DMS153 treated with DMSO at 0.1 percent for 48 hours (cell line): ENCODE measurements at regions not wholly inside any gene's neighbourhood (a gene's known extent, or its start where the extent isn't known, plus 50 kb on each side); places are given as distances from the start of the nearest gene placed in this dataset.
"Not testable (repeated sequence)": the region's sequence is repeated elsewhere in the genome, so short reads cannot be mapped to it uniquely, and the experiment has no call there.

Experiments used
- DNase-seq: peaks from one replicate; lab custom pipeline; 2025; ENCODE audit not compliant: unreplicated experiment; lab: John Stamatoyannopoulos, UW

DNA sequence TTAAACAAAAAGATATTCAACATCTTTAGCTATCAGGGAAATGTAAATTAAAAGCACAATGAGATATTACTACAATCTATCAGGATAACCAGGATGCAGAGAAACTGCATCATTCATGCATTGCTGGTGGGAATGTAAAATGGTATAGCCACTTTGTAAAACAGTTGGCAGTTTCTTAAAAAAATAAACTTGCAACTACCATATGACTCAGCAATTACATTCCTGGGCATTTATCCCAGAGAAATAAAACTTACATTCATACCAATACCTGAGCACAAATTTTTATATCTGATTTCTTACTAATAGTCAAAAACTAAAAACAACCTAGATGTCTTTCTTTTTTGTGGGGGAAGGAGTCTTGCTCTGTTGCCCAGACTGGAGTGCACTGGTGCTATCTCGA is 190.3 kb upstream of the TAB2 start:
- no peak for DNase-seq

DNA sequence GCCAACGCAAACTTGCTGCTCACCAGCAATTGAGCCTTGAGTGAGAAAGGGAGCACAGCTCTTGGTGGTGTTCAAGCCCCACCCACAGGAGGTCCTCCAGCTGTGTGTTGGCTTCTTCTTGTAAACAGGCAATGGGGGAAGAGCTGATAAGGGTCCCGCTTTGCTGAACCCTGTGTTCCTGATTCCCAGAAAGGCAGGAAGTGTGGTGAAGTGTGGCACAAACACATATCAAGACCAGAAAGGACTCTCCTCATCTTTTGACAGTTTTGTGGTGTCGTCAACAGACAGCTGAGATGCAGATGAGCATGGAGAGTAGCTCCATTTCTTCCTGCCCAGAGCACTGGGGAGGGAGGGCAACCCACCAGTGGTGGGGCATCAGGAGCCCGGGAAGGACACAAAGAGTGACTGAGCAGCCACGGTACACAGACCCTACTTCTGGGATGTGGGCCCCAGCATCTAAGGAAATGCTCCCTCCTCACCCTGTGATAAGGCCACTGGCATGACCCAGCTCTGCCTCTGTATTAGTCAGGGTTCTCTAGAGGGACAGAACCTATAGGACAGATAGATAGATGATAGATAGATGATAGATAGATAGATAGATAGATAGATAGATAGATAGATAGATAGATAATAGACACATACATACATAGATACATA is 188.9 kb upstream of the TAB2 start:
- no peak for DNase-seq

- DNase-seq: no peak
Measured at GRCh38 chr6:149129371-149130077, 188.0 kb upstream of the TAB2 start.

DNA sequence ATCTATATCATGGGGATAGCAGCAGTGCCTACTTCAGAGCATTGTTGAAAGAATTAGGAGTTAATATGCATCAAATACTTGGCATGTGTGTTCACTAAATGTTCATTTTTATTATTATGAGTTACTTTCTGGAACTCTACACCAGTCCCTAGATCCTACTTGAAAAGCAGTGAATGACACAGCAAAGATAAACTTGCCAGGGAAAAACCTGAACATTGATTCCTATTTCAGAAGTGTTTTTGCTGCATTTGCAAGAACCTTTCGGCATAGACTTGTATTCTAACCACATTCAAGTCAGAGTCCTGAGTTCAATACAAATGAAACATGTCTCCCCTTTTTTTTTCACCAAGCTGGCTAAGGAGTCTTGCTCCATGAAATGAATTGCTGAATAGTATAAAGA is 187.4 kb upstream of the TAB2 start:
- no peak for DNase-seq

DNA sequence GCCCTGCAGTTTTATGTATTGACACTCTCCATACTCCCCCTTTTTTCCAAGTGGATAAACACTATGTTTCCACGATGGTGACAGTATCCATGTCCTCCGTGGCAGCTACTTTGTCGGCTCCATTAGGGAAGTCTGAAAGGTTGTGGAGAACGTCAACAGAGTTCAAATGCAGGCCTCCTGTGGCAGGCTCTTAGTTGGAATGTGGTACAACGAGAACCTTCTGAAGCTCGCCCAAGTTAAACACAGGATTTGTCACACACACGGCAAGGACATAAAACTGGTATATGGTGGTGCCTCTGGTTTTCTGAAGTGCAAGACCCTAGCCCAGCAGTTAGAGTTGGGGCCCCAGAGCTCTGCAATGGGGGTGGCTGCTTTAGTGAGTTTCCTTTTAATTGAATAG is 187.0 kb upstream of the TAB2 start:
- DNase-seq: no peak

DNA sequence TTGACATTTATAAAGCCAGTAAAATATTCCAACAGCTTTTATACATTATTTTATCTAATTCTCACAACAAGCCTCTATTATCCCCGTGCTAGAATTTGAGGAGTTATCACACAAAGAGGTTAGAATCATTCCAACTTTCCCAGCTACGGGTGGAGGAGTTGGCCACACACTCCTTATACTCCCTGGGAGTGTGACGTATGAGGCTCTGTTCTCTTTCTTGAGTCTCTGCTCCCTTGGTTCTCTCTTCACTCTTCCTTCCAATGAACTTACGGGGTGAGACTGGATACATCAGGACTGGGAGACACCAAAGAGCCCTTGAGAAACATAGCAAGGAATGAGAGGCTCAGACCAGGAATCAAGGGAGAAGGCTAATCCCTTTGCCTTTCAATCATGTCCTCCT is 185.6 kb upstream of the TAB2 start:
- no peak for DNase-seq

- no peak for DNase-seq
Measured at GRCh38 chr6:149132336-149132735, 185.2 kb upstream of the TAB2 start.

DNA sequence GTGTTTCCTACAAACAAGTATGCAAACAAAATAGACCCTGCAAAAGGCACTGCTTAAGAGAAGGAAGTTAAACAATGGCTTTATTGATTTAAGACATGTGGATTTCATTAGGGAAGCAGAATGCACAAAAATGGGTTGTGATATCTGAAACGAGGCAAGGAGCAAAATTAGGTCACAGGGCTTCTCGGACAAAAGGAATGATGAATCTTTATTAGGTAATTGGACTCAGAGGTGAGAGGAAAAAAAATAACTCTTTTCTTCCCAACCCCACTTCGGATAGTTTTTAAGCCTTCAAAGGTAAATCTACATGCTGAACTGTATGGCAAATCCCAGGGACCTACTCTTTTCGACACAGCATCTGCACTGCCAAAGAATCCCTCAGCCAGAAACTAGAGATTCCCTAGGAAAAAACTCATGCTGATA is 183.0 kb upstream of the TAB2 start:
- DNase-seq: no peak

- DNase-seq: no peak
Measured at GRCh38 chr6:149135809-149136208, 181.7 kb upstream of the TAB2 start.

GRCh38 chr6:149136273-149136912 is 181.1 kb upstream of the TAB2 start:
- no peak for DNase-seq

- no peak for DNase-seq
Measured at GRCh38 chr6:149136913-149137286, 180.6 kb upstream of the TAB2 start.

- DNase-seq: no peak
Measured at GRCh38 chr6:149137594-149137993, 179.9 kb upstream of the TAB2 start.

GRCh38 chr6:149138089-149138488 is 179.4 kb upstream of the TAB2 start:
- DNase-seq: no peak

- DNase-seq: no peak
Measured at GRCh38 chr6:149138699-149139294, 178.7 kb upstream of the TAB2 start.

- no peak for DNase-seq
Measured at GRCh38 chr6:149139782-149140136, 177.8 kb upstream of the TAB2 start.

DNA sequence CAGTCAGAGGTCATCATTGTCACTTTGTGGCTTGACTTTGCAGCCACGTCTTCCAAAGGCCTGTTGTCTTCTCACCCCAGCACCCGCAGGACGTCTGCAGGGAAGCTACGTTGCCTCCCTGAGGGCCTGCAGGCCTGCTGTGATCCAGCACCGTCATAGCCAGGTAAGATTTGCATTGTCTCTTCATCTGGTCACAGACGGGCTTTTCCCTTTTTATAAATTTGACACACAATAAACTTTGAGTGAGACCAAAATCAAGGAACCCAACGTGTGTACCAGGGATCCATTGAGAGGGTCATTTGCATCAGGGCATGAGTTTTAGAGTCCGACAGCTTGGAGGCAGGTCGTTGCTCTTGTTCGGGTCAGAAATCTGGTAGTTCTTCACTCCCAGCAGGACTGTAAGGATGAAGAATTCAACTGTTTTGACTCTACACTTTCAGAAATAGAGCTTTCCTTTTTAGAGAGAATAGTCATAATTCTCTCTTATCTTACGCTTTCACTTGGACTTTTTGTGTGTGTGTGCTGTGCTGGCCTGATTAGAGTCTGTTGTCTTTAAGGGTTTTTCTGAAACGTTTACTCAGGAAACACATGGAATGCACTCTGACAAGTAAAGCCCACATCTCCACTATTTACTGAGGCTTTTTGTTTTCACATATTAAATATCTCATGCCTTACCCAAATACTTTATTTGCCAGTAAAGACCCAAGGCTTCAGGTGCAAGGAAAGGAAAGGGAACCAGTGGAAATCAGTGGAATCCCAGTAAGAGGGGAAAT is 177.2 kb upstream of the TAB2 start:
- no peak for DNase-seq

GRCh38 chr6:149140910-149141290 is 176.6 kb upstream of the TAB2 start:
- no peak for DNase-seq

DNA sequence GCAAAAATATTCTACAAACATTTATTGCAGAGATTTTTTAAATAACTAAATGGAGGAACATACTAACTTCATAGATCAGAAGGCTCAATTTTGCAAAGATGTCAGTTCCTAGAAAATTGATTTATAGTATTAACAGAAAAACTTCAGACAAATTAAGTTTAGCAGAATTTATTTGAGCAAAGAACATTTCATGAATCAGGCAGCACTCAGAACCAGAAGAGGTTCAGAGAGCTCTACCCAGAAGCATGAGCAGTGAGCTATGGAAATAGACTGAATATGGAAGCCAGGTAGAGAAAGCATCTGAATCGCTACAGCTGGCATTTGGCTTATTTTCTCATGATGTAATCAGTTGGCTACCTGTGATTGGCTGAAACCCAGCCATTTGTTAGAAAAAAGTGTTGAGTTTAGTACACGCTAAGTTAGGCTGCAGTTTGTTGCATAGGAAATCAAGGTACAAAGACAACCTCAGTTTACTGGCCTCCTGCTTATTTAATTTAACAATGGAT is 174.5 kb upstream of the TAB2 start:
- DNase-seq: no peak

- not testable (repeated sequence) for DNase-seq
Measured at GRCh38 chr6:149145800-149146199, 171.7 kb upstream of the TAB2 start.

DNA sequence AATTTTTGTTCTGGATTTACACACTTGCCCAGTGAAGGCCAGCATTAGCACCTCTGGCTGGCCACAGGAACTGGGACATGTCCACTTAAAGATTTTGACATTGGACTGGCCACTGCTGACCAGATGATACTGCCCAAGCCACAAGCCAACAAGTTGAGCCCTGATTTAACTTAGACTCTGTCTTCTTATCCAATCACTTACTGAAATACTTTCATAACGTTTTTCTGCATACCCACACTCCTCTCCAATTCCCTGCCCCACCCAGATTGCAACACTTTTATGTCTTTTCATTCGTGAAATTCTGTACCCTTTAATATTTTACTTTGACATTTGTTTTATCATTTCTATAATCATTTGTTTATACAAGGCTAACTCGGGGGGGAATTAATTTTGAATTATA is 170.3 kb upstream of the TAB2 start:
- no peak for DNase-seq
